Activated T-helper 9 cell treated with anti-CD3 and anti-CD28 coated beads, Interleukin-2, amount 50 U/mL, for 16 hours (primary cell): ENCODE measurements at regions not wholly inside any gene's neighbourhood (a gene's known extent, or its start where the extent isn't known, plus 50 kb on each side); places are given as distances from the start of the nearest gene placed in this dataset.

Source experiments
- DNase-seq: peaks from one replicate; pipeline ENCODE4 v3.0.0-alpha.2; 2020; ENCODE audit warnings: low read depth

- peak; percentile 68 for DNase-seq
Measured at GRCh38 chr13:22061371-22061805, 390.5 kb downstream of the FGF9 start.

GRCh38 chr13:22061806-22062391, 391.0 kb downstream of the FGF9 start:
- no peak for DNase-seq

- DNase-seq = no peak
Measured at GRCh38 chr13:22062478-22063205, 391.8 kb downstream of the FGF9 start.

GRCh38 chr13:22063416-22064124, 392.7 kb downstream of the FGF9 start:
- DNase-seq = no peak

GRCh38 chr13:22064854-22065620, 394.2 kb downstream of the FGF9 start:
- DNase-seq = no peak

- no peak for DNase-seq
Measured at GRCh38 chr13:22073718-22074117, 402.8 kb downstream of the FGF9 start.

- no peak for DNase-seq
Measured at GRCh38 chr13:22074403-22074802, 403.5 kb downstream of the FGF9 start.

- no peak for DNase-seq
Measured at GRCh38 chr13:22076658-22077057, 405.8 kb downstream of the FGF9 start.

- no peak for DNase-seq
Measured at GRCh38 chr13:22077205-22077683, 406.4 kb downstream of the FGF9 start.

GRCh38 chr13:22077764-22078163, 406.9 kb downstream of the FGF9 start:
- DNase-seq = no peak

GRCh38 chr13:22079961-22080360, 409.1 kb downstream of the FGF9 start:
- no peak for DNase-seq

GRCh38 chr13:22080832-22081231, 410.0 kb downstream of the FGF9 start:
- DNase-seq = no peak

GRCh38 chr13:22081430-22081829, 410.6 kb downstream of the FGF9 start:
- DNase-seq = no peak

- no peak for DNase-seq
Measured at GRCh38 chr13:22082030-22082429, 411.2 kb downstream of the FGF9 start.

GRCh38 chr13:22082437-22083100, 411.7 kb downstream of the FGF9 start:
- no peak for DNase-seq

- DNase-seq = no peak
Measured at GRCh38 chr13:22085001-22085400, 414.1 kb downstream of the FGF9 start.

GRCh38 chr13:22086597-22087330, 415.9 kb downstream of the FGF9 start:
- DNase-seq = no peak

- DNase-seq = no peak
Measured at GRCh38 chr13:22090106-22090505, 419.2 kb downstream of the FGF9 start.

GRCh38 chr13:22091222-22091970, 420.5 kb downstream of the FGF9 start:
- no peak for DNase-seq

GRCh38 chr13:22091971-22092300, 421.1 kb downstream of the FGF9 start:
- no peak for DNase-seq
